NCI-H1105 (cell line): ENCODE measurements at regions not wholly inside any gene's neighbourhood (a gene's known extent, or its start where the extent isn't known, plus 50 kb on each side); places are given as distances from the start of the nearest gene placed in this dataset.
"Not testable (repeated sequence)": the region's sequence is repeated elsewhere in the genome, so short reads cannot be mapped to it uniquely, and the experiment has no call there.

ENCODE experiments used
- DNase-seq: peaks from one replicate; lab custom pipeline; 2025; lab: John Stamatoyannopoulos, UW

GRCh38 chr6:80922916-80923455 is 816.5 kb downstream of the BCKDHB start:
- no peak for DNase-seq

DNA sequence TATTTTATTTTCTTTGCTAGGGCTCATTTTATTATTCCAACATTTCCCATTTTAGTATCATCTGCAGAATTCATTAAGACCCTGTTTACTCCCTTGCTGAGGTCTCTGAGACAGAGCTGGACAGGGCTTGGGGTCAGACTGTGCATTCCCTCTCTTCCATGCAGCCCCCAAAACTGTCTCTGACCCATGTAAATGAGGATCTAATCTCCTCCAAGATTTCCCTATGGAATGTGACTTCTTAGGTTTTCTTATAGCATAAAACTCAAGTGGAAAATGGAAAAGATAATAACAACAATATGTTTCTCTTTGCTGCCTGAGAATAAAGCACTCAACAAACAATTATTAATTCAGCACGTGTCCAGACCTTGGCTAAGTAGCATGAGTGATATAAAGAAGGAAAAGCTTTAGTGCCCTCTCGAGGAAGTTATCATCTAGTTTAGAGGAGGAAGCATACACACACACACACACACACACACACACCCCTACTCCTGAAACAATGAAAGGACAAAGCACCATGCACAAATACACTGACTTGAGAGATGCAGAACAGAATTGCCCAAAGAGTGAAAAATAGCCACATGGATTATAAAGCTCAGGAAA is 815.5 kb downstream of the BCKDHB start:
- DNase-seq = no peak

DNA sequence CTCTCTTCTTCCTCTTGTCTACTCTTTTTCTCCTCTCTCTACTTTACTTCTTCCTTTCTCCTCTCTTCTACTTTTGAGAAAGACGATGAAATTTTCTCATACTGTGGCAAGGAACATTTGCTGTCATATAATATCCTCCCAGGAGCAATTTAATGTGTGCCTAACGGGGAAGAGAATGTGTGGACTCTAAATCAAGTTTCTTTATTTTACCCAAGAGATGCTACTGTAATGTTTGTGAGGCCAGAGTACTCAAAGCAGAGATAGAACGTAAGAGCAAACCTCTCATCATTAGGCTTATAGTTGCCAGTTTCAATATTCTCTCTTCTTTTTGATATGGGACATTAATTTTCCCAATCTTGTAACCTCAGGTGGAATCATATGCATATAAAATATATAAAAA is 801.4 kb downstream of the BCKDHB start:
- no peak for DNase-seq

- no peak for DNase-seq
Measured at GRCh38 chr6:80903711-80904110, 797.2 kb downstream of the BCKDHB start.

DNA sequence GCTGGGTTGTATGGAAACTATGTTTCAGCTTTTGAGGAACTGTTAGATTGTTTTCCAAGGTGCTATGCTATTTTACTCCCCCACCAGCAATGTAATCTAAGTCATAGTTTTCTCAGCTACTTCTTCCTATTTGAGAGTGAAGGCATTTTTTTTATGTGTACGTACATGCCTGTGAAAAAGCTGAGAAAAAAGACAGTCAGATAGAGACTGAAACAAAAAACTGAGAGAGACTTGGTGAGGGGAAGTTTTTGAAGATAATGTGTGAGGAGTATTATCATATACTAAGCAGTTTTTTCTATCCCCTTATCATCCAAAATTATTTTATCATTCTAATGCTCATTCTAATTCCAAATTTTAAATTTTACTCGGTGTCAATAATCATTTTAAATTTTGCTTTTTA is 780.0 kb downstream of the BCKDHB start:
- DNase-seq = no peak

- DNase-seq = no peak
Measured at GRCh38 chr6:80872951-80873308, 766.5 kb downstream of the BCKDHB start.

- no peak for DNase-seq
Measured at GRCh38 chr6:80872199-80872950, 765.9 kb downstream of the BCKDHB start.

DNA sequence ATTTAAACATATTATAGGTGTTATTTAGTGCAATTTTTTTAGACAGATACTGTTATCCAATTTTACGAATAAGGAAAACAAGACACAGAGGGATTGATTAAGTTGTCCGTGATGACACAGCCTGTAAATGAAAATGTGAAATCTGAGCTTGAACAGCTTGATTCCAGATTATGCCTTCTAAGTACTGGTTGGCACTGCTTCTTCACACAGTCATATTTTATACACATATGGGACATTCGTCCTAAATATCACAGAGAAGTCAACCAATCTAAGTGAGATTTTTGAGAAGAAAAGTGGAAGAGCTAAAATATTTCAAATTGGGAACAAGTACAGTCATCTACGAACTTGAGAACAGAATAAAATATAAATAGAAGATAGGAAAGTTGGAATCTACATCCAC is 756.3 kb downstream of the BCKDHB start:
- DNase-seq = no peak

GRCh38 chr6:80860107-80860506 is 753.6 kb downstream of the BCKDHB start:
- DNase-seq = no peak

DNA sequence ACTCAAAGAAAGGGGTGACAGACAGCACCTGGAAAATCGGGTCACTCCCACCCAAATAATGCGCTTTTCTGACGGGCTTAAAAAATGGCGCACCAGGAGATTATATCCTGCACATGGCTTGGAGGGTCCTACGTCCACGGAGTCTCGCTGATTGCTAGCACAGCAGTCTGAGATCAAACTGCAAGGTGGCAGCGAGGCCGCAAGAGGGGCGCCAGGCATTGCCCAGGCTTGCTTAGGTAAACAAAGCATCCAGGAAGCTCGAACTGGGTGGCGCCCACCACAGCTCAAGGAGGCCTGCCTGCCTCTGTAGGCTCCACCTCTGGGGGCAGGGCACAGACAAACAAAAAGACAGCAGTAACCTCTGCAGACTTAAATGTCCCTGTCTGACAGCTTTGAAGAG is 741.5 kb downstream of the BCKDHB start:
- DNase-seq = not testable (repeated sequence)

DNA sequence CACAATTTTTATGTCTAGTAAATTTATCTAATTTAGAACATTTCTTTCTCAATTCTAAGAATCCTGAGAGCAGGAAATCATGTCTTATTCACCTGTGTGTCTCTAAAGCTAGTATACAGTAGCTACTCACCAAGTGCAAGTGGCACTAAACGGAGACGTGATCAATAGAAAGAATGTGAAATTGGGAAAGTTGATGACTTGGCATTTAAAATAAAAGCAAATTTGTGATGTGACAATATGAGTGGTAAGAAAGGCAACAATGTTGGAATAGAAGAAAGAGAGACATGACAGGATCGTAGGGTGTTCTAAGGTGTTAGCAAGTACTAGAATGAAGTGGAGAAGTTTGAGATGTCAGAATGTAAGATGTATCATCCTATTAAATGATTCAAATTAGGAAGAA is 725.9 kb downstream of the BCKDHB start:
- DNase-seq = no peak

- DNase-seq = no peak
Measured at GRCh38 chr6:80793411-80793810, 686.9 kb downstream of the BCKDHB start.

GRCh38 chr6:80792151-80792550 is 685.7 kb downstream of the BCKDHB start:
- DNase-seq = no peak

DNA sequence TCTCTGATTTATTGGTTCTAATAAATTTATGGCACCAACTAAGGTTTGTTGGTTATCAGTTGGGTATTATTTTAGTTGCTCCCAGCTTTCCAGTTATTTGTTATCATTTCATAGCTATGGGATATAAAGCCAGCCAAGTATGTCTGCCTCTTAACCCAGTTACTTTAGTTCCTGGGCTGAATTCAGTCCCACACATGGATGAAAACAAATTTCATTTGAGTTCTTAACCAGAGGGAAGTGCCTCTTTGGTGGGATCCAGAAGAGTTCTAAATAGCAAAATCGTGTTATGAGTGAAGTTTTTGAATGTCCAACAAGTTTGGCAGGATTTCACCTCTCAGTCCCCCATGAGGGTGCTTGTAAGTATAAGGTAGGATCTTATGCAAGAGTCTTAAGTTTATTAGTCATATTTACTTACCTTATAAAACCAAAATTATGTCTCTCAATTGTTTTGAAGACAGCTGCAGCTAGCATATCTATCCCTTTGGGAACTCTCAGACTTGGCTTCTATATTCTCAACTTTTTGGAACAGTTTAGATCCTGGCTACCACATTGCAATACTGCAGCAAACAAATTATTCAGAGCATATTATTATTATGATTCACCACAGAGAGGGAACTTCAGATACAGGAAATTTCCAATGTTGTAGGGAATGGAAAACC is 683.6 kb downstream of the BCKDHB start:
- DNase-seq = no peak

DNA sequence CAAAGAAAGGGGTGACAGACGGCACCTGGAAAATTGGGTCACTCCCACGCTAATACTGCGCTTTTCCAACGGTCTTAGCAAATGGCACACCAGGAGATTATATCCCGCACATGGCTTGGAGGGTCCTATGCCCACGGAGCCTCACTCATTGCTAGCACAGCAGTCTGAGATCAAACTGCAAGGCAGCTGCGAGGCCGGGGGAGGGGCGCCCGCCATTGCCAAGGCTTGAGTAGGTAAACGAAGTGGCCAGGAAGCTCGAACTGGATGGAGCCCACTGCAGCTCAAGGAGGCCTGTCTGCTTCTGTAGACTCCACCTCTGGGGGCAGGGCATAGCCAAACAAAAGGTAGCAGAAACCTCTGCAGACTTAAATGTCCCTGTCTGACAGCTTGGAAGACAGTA is 676.8 kb downstream of the BCKDHB start:
- not testable (repeated sequence) for DNase-seq

GRCh38 chr6:80771941-80772340 is 665.5 kb downstream of the BCKDHB start:
- no peak for DNase-seq

DNA sequence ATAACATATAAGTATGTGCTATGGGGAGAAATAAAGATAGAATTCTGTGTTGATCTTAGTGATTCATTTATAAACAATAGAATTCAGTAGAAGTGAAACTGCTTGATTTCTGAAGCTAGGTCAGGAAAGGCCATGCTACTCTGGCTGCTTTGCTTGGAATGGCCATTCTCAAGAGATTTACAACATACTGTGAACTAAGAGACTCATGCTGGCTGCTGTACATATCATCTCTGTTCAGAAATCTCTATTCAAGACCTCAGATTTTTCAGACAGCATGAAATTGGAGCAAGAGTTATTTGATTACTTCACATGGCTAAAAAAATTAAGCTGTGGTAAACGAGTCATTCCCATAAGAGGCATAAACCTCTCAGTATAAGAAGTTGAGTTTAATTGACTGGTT is 662.6 kb downstream of the BCKDHB start:
- DNase-seq = no peak

- DNase-seq = no peak
Measured at GRCh38 chr6:80767808-80768207, 661.3 kb downstream of the BCKDHB start.

- DNase-seq = no peak
Measured at GRCh38 chr6:80744213-80744612, 637.7 kb downstream of the BCKDHB start.

GRCh38 chr6:80742481-80742880 is 636.0 kb downstream of the BCKDHB start:
- no peak for DNase-seq

GRCh38 chr6:80733641-80734040 is 627.2 kb downstream of the BCKDHB start:
- DNase-seq = no peak

DNA sequence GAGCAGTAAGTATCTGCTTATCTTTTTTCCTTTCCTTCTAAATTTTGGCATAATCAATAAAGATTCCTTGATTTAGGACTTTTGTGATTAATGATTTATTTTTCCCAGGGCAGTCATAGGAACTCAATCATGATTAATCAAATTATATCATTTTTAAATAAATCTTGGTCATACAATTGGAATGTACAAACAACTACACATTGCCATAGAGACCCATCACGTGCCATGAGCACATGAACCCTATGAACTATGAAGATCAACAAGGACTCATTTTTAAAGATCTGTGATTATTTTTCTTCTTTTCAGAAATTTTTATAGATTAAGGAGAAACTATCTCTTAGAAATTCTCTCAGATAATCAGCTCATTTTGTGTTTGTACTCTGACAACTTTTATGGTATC is 622.4 kb downstream of the BCKDHB start:
- DNase-seq = no peak

GRCh38 chr6:80728101-80728750 is 621.8 kb downstream of the BCKDHB start:
- DNase-seq = no peak
